ENCODE measurements at regions not wholly inside any gene's neighbourhood (a gene's known extent, or its start where the extent isn't known, plus 50 kb on each side); places are given as distances from the start of the nearest gene placed in this dataset.
"Not testable (repeated sequence)": the region's sequence is repeated elsewhere in the genome, so short reads cannot be mapped to it uniquely, and the experiment has no call there.

GRCh38 chr9:62881811-62882210, 1692.0 kb downstream of the SPATA31A7 start:
- peaks cover 22% of the 10 kb centered on the region; the same call in 1 of the 2 replicates for H3K27me3 ChIP-seq (ENCODE audit: control insufficient read depth, insufficient read depth, low read length)
- H3K36me3 ChIP-seq (ENCODE audit: control insufficient read depth, insufficient read depth, low read length); H3K4me1 ChIP-seq (ENCODE audit: control insufficient read depth, insufficient read depth, low read length); H3K27ac ChIP-seq (ENCODE audit: low read depth, low read length); H3K4me3 ChIP-seq (ENCODE audit: low read depth, low read length); H3K9ac ChIP-seq (ENCODE audit: low read length); H3K9me3 ChIP-seq (ENCODE audit: control insufficient read depth, insufficient read depth, low read depth, low read length): not testable (repeated sequence)

GRCh38 chr9:62882717-62883116, 1692.9 kb downstream of the SPATA31A7 start:
- H3K27ac ChIP-seq (ENCODE audit: low read depth, low read length); H3K9me3 ChIP-seq (ENCODE audit: control insufficient read depth, insufficient read depth, low read depth, low read length); H3K9ac ChIP-seq (ENCODE audit: low read length); H3K4me1 ChIP-seq (ENCODE audit: control insufficient read depth, insufficient read depth, low read length); H3K36me3 ChIP-seq (ENCODE audit: control insufficient read depth, insufficient read depth, low read length); H3K4me3 ChIP-seq (ENCODE audit: low read depth, low read length): not testable (repeated sequence)
- H3K27me3 ChIP-seq (ENCODE audit: control insufficient read depth, insufficient read depth, low read length) = peaks cover 22% of the 10 kb centered on the region; the same call in 1 of the 2 replicates

GRCh38 chr9:62896692-62897091, 1706.9 kb downstream of the SPATA31A7 start:
- H3K36me3 ChIP-seq (ENCODE audit: control insufficient read depth, insufficient read depth, low read length); H3K27ac ChIP-seq (ENCODE audit: low read depth, low read length); H3K9ac ChIP-seq (ENCODE audit: low read length); H3K27me3 ChIP-seq (ENCODE audit: control insufficient read depth, insufficient read depth, low read length); H3K4me3 ChIP-seq (ENCODE audit: low read depth, low read length); H3K9me3 ChIP-seq (ENCODE audit: control insufficient read depth, insufficient read depth, low read depth, low read length); H3K4me1 ChIP-seq (ENCODE audit: control insufficient read depth, insufficient read depth, low read length): not testable (repeated sequence)

GRCh38 chr9:62897411-62898225, 1707.8 kb downstream of the SPATA31A7 start:
- H3K27me3 ChIP-seq (ENCODE audit: control insufficient read depth, insufficient read depth, low read length); H3K9me3 ChIP-seq (ENCODE audit: control insufficient read depth, insufficient read depth, low read depth, low read length); H3K36me3 ChIP-seq (ENCODE audit: control insufficient read depth, insufficient read depth, low read length); H3K4me1 ChIP-seq (ENCODE audit: control insufficient read depth, insufficient read depth, low read length); H3K27ac ChIP-seq (ENCODE audit: low read depth, low read length); H3K9ac ChIP-seq (ENCODE audit: low read length): not testable (repeated sequence)
- peak overlapping the region; percentile 51 for H3K4me3 ChIP-seq (ENCODE audit: low read depth, low read length)

GRCh38 chr9:62899666-62900065, 1709.8 kb downstream of the SPATA31A7 start:
- H3K9ac ChIP-seq (ENCODE audit: low read length); H3K9me3 ChIP-seq (ENCODE audit: control insufficient read depth, insufficient read depth, low read depth, low read length); H3K27me3 ChIP-seq (ENCODE audit: control insufficient read depth, insufficient read depth, low read length); H3K4me1 ChIP-seq (ENCODE audit: control insufficient read depth, insufficient read depth, low read length); H3K27ac ChIP-seq (ENCODE audit: low read depth, low read length); H3K4me3 ChIP-seq (ENCODE audit: low read depth, low read length); H3K36me3 ChIP-seq (ENCODE audit: control insufficient read depth, insufficient read depth, low read length): not testable (repeated sequence)

GRCh38 chr9:62904061-62904460, 1714.2 kb downstream of the SPATA31A7 start:
- not testable (repeated sequence) for H3K27ac ChIP-seq (ENCODE audit: low read depth, low read length); H3K4me3 ChIP-seq (ENCODE audit: low read depth, low read length); H3K9ac ChIP-seq (ENCODE audit: low read length); H3K27me3 ChIP-seq (ENCODE audit: control insufficient read depth, insufficient read depth, low read length); H3K4me1 ChIP-seq (ENCODE audit: control insufficient read depth, insufficient read depth, low read length); H3K9me3 ChIP-seq (ENCODE audit: control insufficient read depth, insufficient read depth, low read depth, low read length); H3K36me3 ChIP-seq (ENCODE audit: control insufficient read depth, insufficient read depth, low read length)

GRCh38 chr9:62905722-62906121, 1715.9 kb downstream of the SPATA31A7 start:
- not testable (repeated sequence) for H3K27ac ChIP-seq (ENCODE audit: low read depth, low read length); H3K4me1 ChIP-seq (ENCODE audit: control insufficient read depth, insufficient read depth, low read length); H3K27me3 ChIP-seq (ENCODE audit: control insufficient read depth, insufficient read depth, low read length); H3K9me3 ChIP-seq (ENCODE audit: control insufficient read depth, insufficient read depth, low read depth, low read length); H3K9ac ChIP-seq (ENCODE audit: low read length); H3K36me3 ChIP-seq (ENCODE audit: control insufficient read depth, insufficient read depth, low read length); H3K4me3 ChIP-seq (ENCODE audit: low read depth, low read length)

- H3K4me1 ChIP-seq (ENCODE audit: control insufficient read depth, insufficient read depth, low read length); H3K9ac ChIP-seq (ENCODE audit: low read length); H3K36me3 ChIP-seq (ENCODE audit: control insufficient read depth, insufficient read depth, low read length); H3K27me3 ChIP-seq (ENCODE audit: control insufficient read depth, insufficient read depth, low read length); H3K27ac ChIP-seq (ENCODE audit: low read depth, low read length); H3K4me3 ChIP-seq (ENCODE audit: low read depth, low read length); H3K9me3 ChIP-seq (ENCODE audit: control insufficient read depth, insufficient read depth, low read depth, low read length): not testable (repeated sequence)
These were observed 1718.0 kb downstream of the SPATA31A7 start for GRCh38 chr9:62907866-62908265.

GRCh38 chr9:62908271-62908670, 1718.4 kb downstream of the SPATA31A7 start:
- H3K27ac ChIP-seq (ENCODE audit: low read depth, low read length); H3K9ac ChIP-seq (ENCODE audit: low read length); H3K4me3 ChIP-seq (ENCODE audit: low read depth, low read length); H3K9me3 ChIP-seq (ENCODE audit: control insufficient read depth, insufficient read depth, low read depth, low read length); H3K36me3 ChIP-seq (ENCODE audit: control insufficient read depth, insufficient read depth, low read length); H3K4me1 ChIP-seq (ENCODE audit: control insufficient read depth, insufficient read depth, low read length); H3K27me3 ChIP-seq (ENCODE audit: control insufficient read depth, insufficient read depth, low read length): not testable (repeated sequence)

GRCh38 chr9:62909447-62909846, 1719.6 kb downstream of the SPATA31A7 start:
- not testable (repeated sequence) for H3K9ac ChIP-seq (ENCODE audit: low read length); H3K36me3 ChIP-seq (ENCODE audit: control insufficient read depth, insufficient read depth, low read length); H3K9me3 ChIP-seq (ENCODE audit: control insufficient read depth, insufficient read depth, low read depth, low read length); H3K4me3 ChIP-seq (ENCODE audit: low read depth, low read length); H3K27ac ChIP-seq (ENCODE audit: low read depth, low read length); H3K27me3 ChIP-seq (ENCODE audit: control insufficient read depth, insufficient read depth, low read length); H3K4me1 ChIP-seq (ENCODE audit: control insufficient read depth, insufficient read depth, low read length)

- not testable (repeated sequence) for H3K4me1 ChIP-seq (ENCODE audit: control insufficient read depth, insufficient read depth, low read length); H3K36me3 ChIP-seq (ENCODE audit: control insufficient read depth, insufficient read depth, low read length); H3K27ac ChIP-seq (ENCODE audit: low read depth, low read length); H3K9ac ChIP-seq (ENCODE audit: low read length); H3K9me3 ChIP-seq (ENCODE audit: control insufficient read depth, insufficient read depth, low read depth, low read length); H3K4me3 ChIP-seq (ENCODE audit: low read depth, low read length); H3K27me3 ChIP-seq (ENCODE audit: control insufficient read depth, insufficient read depth, low read length)
These were observed 1722.4 kb downstream of the SPATA31A7 start for GRCh38 chr9:62912278-62912677.

- H3K9ac ChIP-seq (ENCODE audit: low read length); H3K27ac ChIP-seq (ENCODE audit: low read depth, low read length); H3K9me3 ChIP-seq (ENCODE audit: control insufficient read depth, insufficient read depth, low read depth, low read length); H3K36me3 ChIP-seq (ENCODE audit: control insufficient read depth, insufficient read depth, low read length); H3K4me3 ChIP-seq (ENCODE audit: low read depth, low read length); H3K4me1 ChIP-seq (ENCODE audit: control insufficient read depth, insufficient read depth, low read length); H3K27me3 ChIP-seq (ENCODE audit: control insufficient read depth, insufficient read depth, low read length): not testable (repeated sequence)
These were observed 1725.3 kb downstream of the SPATA31A7 start for GRCh38 chr9:62915168-62915567.
